HCT116 (cell line): ENCODE measurements at regions not wholly inside any gene's neighbourhood (a gene's known extent, or its start where the extent isn't known, plus 50 kb on each side); places are given as distances from the start of the nearest gene placed in this dataset.

Experiments
- ATAC-seq: fragments of 200-7000 bp; cut with Tn5 transposase; 2 replicates; pipeline ENCODE4 v1.9.1; 2020; ENCODE audit warnings: mild to moderate bottlenecking, moderate library complexity
- BruUV-seq: library from RNA; stranded (reverse); fragments of 400-500 nt; replicated peaks from 2 replicates; lab custom pipeline; 2021; lab: Mats Ljungman, UMichigan
- CTCF ChIA-PET: fragments of 300-600 bp; sonication (Branson Sonifier 250); formaldehyde crosslinking; loops from one replicate; lab custom pipeline; 2021; ENCODE audit warnings: antibody characterized with exemption; lab: Charles Lee
- POLR2A ChIA-PET: fragments of 300-600, 350-600 bp; sonication (Branson Sonifier 250); formaldehyde crosslinking; loops from one replicate; lab custom pipeline; 2021; ENCODE audit warnings: antibody characterized with exemption; lab: Charles Lee
- RAD21 ChIA-PET, 2 experiments: fragments of 300-600 bp; sonication (Branson Sonifier 250); formaldehyde crosslinking; loops; one replicate each; lab custom pipeline; 2023; ENCODE audit warnings: low total read pairs in 2 of 2; ENCODE audit not compliant: uncharacterized antibody in 2 of 2, unreplicated experiment in 2 of 2, low non-redundant PET in 1 of 2; lab: Charles Lee
- DNase-seq: peaks from one replicate; pipeline ENCODE4 v3.0.0-alpha.2; 2010; ENCODE audit warnings: low read depth, low spot score
- H2AFZ ChIP-seq: fragments of 200-600 bp; shearing (Covaris generic), sonication (generic); 2 replicates; pipeline ENCODE4 v1.6.1; 2017; ENCODE audit warnings: low read depth, mixed run types, mixed read lengths, antibody characterized with exemption, low read length; ENCODE audit not compliant: poor library complexity, severe bottlenecking
- H3K27ac ChIP-seq: 2 replicates; pipeline ENCODE4 v1.5.1; 2012; ENCODE audit warnings: low read depth, low read length
- H3K27me3 ChIP-seq: fragments of 200-600 bp; sonication (generic); 2 replicates; pipeline ENCODE4 v1.6.1; 2016; ENCODE audit warnings: mixed run types, low read length, mixed read lengths; ENCODE audit not compliant: insufficient read depth
- H3K36me3 ChIP-seq, 2 experiments: fragments of 200-500 bp in 1 of 2; fragments of 200-600 bp in 1 of 2; sonication (Bioruptor generic) in 1 of 2; sonication (generic) in 1 of 2; 2 replicates each; pipeline versions ENCODE4 v1.5.1 to v1.6.1; 2014 to 2016; ENCODE audit warnings: low read length in 2 of 2, inconsistent platforms in 1 of 2, mixed read lengths in 1 of 2, mixed run types in 1 of 2; ENCODE audit not compliant: insufficient read depth in 2 of 2, control insufficient read depth in 1 of 2
- H3K4me1 ChIP-seq, 2 experiments: fragments of 200-600 bp in 1 of 2; sonication (generic) in 1 of 2; 2 replicates each; pipeline versions ENCODE4 v1.5.1 to v1.6.1; 2012 to 2017; ENCODE audit warnings: low read length in 2 of 2, inconsistent platforms in 1 of 2, mild to moderate bottlenecking in 1 of 2, mixed read lengths in 1 of 2, mixed run types in 1 of 2, moderate library complexity in 1 of 2; ENCODE audit not compliant: insufficient read depth in 2 of 2, control insufficient read depth in 1 of 2
- H3K4me2 ChIP-seq: fragments of 200-600 bp; sonication (generic); 2 replicates; pipeline ENCODE4 v1.6.1; 2017; ENCODE audit warnings: mixed run types, low read length, mixed read lengths
- H3K4me3 ChIP-seq, 2 experiments: fragments of 200-600 bp in 1 of 2; sonication (generic) in 1 of 2; replicated peaks in 1 of 2; 2 replicates each; pipeline ENCODE4 v1.5.1; 2011 to 2016; ENCODE audit warnings: low read length in 2 of 2, control low read depth in 1 of 2, low read depth in 1 of 2, mild to moderate bottlenecking in 1 of 2, mixed read lengths in 1 of 2, mixed run types in 1 of 2
- H3K79me2 ChIP-seq: fragments of 200-600 bp; sonication (generic); 2 replicates; pipeline ENCODE4 v1.6.1; 2017; ENCODE audit warnings: mild to moderate bottlenecking, mixed run types, low read length, moderate library complexity, mixed read lengths; ENCODE audit not compliant: insufficient read depth
- H3K9ac ChIP-seq: fragments of 200-600 bp; sonication (generic); 2 replicates; pipeline ENCODE4 v1.6.1; 2016; ENCODE audit warnings: low read length, mixed read lengths
- H3K9me2 ChIP-seq: fragments of 200-600 bp; sonication (generic), shearing (Covaris generic); 2 replicates; pipeline ENCODE4 v1.6.1; 2017; ENCODE audit warnings: mixed run types, mild to moderate bottlenecking, moderate library complexity; ENCODE audit not compliant: insufficient read depth
- H3K9me3 ChIP-seq, 2 experiments: fragments of 200-500 bp in 1 of 2; fragments of 200-600 bp in 1 of 2; sonication (Bioruptor generic) in 1 of 2; sonication (generic) in 1 of 2; 2 replicates each; pipeline ENCODE4 v1.6.1; 2014 to 2017; ENCODE audit warnings: low read length in 2 of 2, mixed read lengths in 2 of 2, inconsistent platforms in 1 of 2, low read depth in 1 of 2, mild to moderate bottlenecking in 1 of 2, mixed run types in 1 of 2, moderate library complexity in 1 of 2; ENCODE audit not compliant: control insufficient read depth in 1 of 2, insufficient read depth in 1 of 2
- H4K20me1 ChIP-seq: fragments of 200-600 bp; sonication (generic), shearing (Covaris generic); 2 replicates; pipeline ENCODE4 v1.6.1; 2017; ENCODE audit warnings: mixed run types, mild to moderate bottlenecking, moderate library complexity; ENCODE audit not compliant: insufficient read depth
- CBX3 ChIP-seq: IDR thresholded peaks from 2 replicates; pipeline ENCODE4 v1.6.1; 2012; ENCODE audit warnings: low read depth
- EGR1 ChIP-seq: IDR thresholded peaks from 2 replicates; pipeline ENCODE4 v1.6.1; 2012; ENCODE audit warnings: low read depth
- EZH2phosphoT487 ChIP-seq: fragments of 200-600 bp; IDR thresholded peaks from 2 replicates; pipeline ENCODE4 v1.6.1; 2018; ENCODE audit warnings: antibody characterized with exemption, borderline replicate concordance
- JUND ChIP-seq: IDR thresholded peaks from 2 replicates; pipeline ENCODE4 v1.6.1; 2012
- POLR2A ChIP-seq: IDR thresholded peaks from 2 replicates; pipeline ENCODE4 v1.7.0; 2011; ENCODE audit warnings: borderline replicate concordance; ENCODE audit not compliant: insufficient read depth, insufficient read length; ENCODE audit errors: extremely low read depth
- POLR2AphosphoS5 ChIP-seq: IDR thresholded peaks from 2 replicates; pipeline ENCODE4 v1.6.1; 2011; ENCODE audit warnings: mild to moderate bottlenecking, low read depth, low read length, moderate library complexity
- SIN3A ChIP-seq: IDR thresholded peaks from 2 replicates; pipeline ENCODE4 v1.6.1; 2012; ENCODE audit warnings: low read depth
- SP1 ChIP-seq: IDR thresholded peaks from 2 replicates; pipeline ENCODE4 v1.6.1; 2012; ENCODE audit warnings: low read depth
- YY1 ChIP-seq: IDR thresholded peaks from 2 replicates; pipeline ENCODE4 v1.6.1; 2011; ENCODE audit warnings: low read length, low read depth, moderate library complexity, mild to moderate bottlenecking; ENCODE audit not compliant: insufficient replicate concordance; ENCODE audit errors: extremely low read depth
- ZFX ChIP-seq: fragments of 450-650 bp; IDR thresholded peaks from 2 replicates; pipeline ENCODE4 v1.6.1; 2017
- intact Hi-C: fragments of 100-400 bp; cut with micrococcal nuclease; formaldehyde crosslinking; loops from 2 replicates; pipeline ENCODE4 v1.10.0; 2022
- TF ChIP-seq, protein P1 (sequence below): IDR thresholded peaks from 2 replicates; pipeline ENCODE4 v1.6.1; 2012

DNA sequence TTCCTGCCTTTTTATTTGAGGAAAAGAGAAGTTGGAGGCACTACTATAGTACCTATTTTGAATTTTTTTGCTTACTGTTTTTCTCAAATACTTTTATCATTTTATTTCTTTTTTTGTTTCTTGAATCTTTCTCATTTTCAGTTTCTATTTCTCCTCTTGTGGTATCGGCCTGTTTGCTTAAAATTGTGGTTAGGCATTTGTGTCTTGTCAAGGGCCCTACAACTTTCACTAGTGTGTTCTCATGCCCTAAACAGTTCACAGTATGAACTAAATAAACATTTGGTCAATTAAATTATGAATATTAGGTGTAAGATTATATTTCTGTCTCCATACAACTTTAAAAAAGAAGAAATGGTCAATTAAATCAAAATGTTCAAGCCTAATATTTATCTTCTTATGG, 613.5 kb downstream of the MBD2 start (continued):
- TF ChIP-seq EZH2phosphoT487: no peak

DNA sequence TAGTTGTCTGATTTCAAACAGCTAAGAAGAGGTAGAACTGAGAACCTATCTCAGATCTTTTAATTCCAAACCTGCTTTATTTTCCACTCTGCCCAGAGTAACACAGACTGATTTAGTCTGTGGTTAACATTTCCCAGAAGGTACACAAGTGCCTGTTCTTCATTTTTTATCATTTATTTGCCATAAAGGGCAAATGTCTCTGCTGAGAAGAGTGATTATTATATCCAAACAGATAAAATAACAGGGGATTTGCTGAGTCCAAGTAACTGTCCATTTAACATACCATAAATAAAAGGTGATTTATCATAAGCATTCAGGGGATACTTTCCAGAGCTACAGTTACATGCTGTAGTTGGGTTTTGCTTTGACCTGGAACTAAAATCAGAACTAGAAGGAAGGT, 617.7 kb downstream of the MBD2 start:
- POLR2A ChIA-PET: no interaction called here
- intact Hi-C loops: no loop called here
- CTCF ChIA-PET: no interaction called here
- DNase-seq (no peak), ATAC-seq (no peak)
- Histone ChIP-seq H3K4me1 (no peaks in the 10 kb centered on the region), H3K27ac (no peak overlapping the region), H3K9ac (no peak overlapping the region), H3K4me3 (no peak overlapping the region), H3K9me2 (no peaks in the 10 kb centered on the region), H2AFZ (no peak overlapping the region), H3K9me3 (peaks cover 4 to 5% of the 10 kb centered on the region in 2 experiments; a peak in 2 of 4 replicates), H3K79me2 (no peaks in the 10 kb centered on the region), H4K20me1 (no peaks in the 10 kb centered on the region), H3K27me3 (no peaks in the 10 kb centered on the region), H3K36me3 (no peaks in the 10 kb centered on the region), H3K4me2 (no peak overlapping the region)
- TF ChIP-seq EGR1: no peak
- TF ChIP-seq JUND: no peak
- no TSS peak for BruUV-seq
- RAD21 ChIA-PET: no interaction called here

DNA sequence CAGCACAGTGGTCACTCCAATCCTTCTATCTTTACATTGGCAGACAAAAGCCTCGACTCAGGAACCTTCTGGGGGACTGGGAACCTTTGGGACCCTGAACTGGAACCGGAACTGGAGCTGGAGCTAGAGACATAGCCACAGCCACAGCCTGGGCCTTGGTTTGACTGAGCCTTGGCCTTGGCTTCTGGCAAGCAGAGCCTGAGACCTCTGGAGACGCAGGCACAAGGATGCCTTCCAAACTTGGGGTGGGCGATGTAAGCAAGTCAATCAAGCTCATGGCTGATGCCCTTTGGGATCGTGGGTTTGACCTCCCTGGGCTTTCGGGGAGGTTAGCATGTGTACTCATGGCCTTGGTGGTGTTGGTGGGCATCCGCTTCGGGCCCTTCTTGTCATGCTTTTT, 619.3 kb downstream of the MBD2 start:
- H2AFZ ChIP-seq: no peak overlapping the region
- TF ChIP-seq CBX3: no peak
- no peak for TF ChIP-seq POLR2A
- no peak for TF ChIP-seq YY1
- TF ChIP-seq ZFX: no peak
- no peak for TF ChIP-seq SIN3A
- TF ChIP-seq SP1: no peak
- TF ChIP-seq POLR2AphosphoS5: no peak
- TF ChIP-seq, protein P1, sequence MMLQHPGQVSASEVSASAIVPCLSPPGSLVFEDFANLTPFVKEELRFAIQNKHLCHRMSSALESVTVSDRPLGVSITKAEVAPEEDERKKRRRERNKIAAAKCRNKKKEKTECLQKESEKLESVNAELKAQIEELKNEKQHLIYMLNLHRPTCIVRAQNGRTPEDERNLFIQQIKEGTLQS: no peak
- no peak for TF ChIP-seq EGR1
- H3K4me1 ChIP-seq: no peaks in the 10 kb centered on the region
- no peaks in the 10 kb centered on the region for H3K27me3 ChIP-seq
- peaks cover 5 to 8% of the 10 kb centered on the region in 2 experiments; a peak in 2 of 4 replicates for H3K9me3 ChIP-seq
- no peak for ATAC-seq
- BruUV-seq: no TSS peak
- no peak for DNase-seq
- no peaks in the 10 kb centered on the region for H3K9me2 ChIP-seq
- ChIA-PET POLR2A (no interaction called here), CTCF (no interaction called here), RAD21 (no interaction called here)
- no peaks in the 10 kb centered on the region for H3K79me2 ChIP-seq
- no peaks in the 10 kb centered on the region for H3K36me3 ChIP-seq
- no peak overlapping the region for H3K9ac ChIP-seq
- H3K4me3 ChIP-seq: no peak overlapping the region
- no peaks in the 10 kb centered on the region for H4K20me1 ChIP-seq
- intact Hi-C loops: no loop called here
- no peak overlapping the region for H3K4me2 ChIP-seq
- no peak overlapping the region for H3K27ac ChIP-seq
